Right lobe of liver (tissue), 4 donors: ENCODE measurements at regions not wholly inside any gene's neighbourhood (a gene's known extent, or its start where the extent isn't known, plus 50 kb on each side); places are given as distances from the start of the nearest gene placed in this dataset.

Experiments used
- POLR2A ChIP-seq: fragments of 450-650 bp; IDR thresholded peaks from one replicate; pipeline ENCODE4 v1.6.1; 2017; ENCODE audit warnings: antibody characterized with exemption, mild to moderate bottlenecking
- TF ChIP-seq, protein P1 (sequence below), 4 donors: fragments of 200-600 bp in 3 of 4; fragments of 450-650 bp in 1 of 4; IDR thresholded peaks; one replicate each; pipeline versions ENCODE4 v1.5.1 to v1.8.0; 2016 to 2022; ENCODE audit warnings: antibody characterized with exemption in 4 of 4, mild to moderate bottlenecking in 2 of 4
- donor health status: DM: no; HTN: no; CAD: no.
- donor health status: DM: no; HTN: no; CAD: no.
- donor health status: DM: no; HTN: yes; CAD: no.

DNA sequence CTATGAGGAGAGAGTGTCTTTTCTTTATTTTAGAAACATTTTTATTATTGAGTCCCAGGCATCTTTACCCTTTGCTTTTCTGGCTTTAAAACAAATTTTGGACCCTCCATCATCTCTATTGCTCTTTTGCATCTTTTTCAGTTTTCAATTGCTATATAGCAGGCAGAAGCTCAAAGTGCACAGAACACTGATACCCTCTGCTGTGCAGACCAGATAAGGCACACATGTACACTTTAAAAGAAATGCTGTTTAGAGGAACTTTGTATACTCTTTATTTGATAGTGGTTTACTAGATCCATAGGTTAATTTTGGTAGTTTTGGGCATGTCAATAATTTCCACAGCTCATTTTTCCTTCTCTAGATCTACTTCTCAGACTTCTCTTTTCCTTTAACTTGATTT is 324.2 kb downstream of the SH2D4B start:
- TF ChIP-seq, protein P1, sequence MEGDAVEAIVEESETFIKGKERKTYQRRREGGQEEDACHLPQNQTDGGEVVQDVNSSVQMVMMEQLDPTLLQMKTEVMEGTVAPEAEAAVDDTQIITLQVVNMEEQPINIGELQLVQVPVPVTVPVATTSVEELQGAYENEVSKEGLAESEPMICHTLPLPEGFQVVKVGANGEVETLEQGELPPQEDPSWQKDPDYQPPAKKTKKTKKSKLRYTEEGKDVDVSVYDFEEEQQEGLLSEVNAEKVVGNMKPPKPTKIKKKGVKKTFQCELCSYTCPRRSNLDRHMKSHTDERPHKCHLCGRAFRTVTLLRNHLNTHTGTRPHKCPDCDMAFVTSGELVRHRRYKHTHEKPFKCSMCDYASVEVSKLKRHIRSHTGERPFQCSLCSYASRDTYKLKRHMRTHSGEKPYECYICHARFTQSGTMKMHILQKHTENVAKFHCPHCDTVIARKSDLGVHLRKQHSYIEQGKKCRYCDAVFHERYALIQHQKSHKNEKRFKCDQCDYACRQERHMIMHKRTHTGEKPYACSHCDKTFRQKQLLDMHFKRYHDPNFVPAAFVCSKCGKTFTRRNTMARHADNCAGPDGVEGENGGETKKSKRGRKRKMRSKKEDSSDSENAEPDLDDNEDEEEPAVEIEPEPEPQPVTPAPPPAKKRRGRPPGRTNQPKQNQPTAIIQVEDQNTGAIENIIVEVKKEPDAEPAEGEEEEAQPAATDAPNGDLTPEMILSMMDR (IDR thresholded peaks at IDR 0.05) = no peak
- TF ChIP-seq POLR2A = no peak
